HG03460 (cell line): ENCODE measurements at regions not wholly inside any gene's neighbourhood (a gene's known extent, or its start where the extent isn't known, plus 50 kb on each side); places are given as distances from the start of the nearest gene placed in this dataset.

Source experiments
- ATAC-seq: cut with Tn5 transposase; IDR thresholded peaks from one replicate; pipeline ENCODE4 v1.9.1; 2021; ENCODE audit not compliant: unreplicated experiment

DNA sequence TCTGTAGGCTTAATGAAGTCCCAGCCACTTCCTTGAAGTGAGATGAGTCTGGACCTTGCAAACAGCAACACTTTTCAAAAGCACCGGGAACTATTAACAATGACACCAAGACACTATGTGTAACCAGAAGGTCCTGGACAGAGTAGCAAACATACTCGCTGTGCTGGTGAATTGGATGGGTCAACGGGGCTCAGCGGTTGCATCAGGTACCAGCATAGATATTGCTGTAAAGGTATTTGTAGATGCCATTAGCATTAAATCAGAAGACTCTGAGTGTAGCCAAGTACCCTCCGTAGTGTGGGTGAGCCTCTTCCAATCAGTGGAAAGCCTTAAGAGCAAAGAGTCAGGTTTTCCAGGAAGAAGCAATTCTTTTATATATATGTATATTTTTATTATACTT, 140.5 kb downstream of the IRX2 start:
- no peak for ATAC-seq

DNA sequence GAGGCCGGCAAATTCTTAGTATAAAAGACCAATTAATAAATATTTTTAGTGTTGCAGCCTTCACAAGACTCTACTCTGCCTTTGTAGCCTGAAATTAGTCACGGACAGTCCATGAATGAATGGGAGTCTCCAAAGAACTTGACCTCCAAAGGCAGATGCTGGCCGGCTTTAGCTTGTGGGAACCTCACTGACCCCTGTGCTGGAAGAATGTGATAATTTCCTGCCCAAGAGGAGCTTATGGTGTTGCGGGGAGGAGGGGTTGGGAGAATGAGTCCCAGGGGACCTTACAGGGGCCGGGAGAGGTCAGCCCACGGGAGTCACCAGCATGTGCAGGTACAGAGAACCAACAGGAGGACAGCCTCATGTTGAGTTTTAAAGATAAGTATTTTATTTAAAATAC, 143.1 kb downstream of the IRX2 start:
- ATAC-seq, result no peak

DNA sequence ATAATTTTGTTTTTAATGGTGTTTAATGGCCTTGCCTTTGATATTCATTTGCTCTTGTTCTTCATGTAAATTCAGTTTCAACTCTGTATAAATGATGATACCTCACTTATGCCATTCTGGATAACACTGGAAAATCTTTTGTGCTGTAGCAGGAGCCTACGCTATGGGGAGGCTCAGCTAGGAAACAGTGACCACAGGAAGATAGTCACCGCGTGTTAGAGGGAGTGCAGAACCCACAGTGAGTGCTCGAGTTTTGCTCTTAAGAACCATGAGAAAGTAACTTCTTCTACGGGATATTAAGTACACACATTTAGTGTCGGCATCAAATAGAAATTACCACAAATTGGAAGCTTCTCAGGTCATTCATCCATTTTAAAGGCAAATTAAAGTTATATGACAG, 143.9 kb downstream of the IRX2 start:
- no peak for ATAC-seq

DNA sequence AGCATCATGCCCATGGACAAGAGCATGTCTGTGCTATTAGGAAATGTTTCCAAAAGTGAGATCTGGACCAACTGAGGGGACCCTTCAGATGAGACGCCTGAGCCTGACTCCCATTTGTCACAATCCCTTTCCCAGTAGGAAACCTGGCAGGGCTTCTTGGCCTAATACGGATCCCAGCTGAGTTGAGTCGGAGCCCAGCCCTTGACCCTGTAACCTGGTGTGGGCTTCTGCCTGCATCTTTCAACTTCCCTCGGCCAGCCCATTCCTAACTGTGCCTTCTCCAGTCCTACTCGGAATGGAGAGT, 148.3 kb downstream of the IRX2 start:
- no peak for ATAC-seq

GRCh38 chr5:2602451-2603271, 148.8 kb downstream of the IRX2 start:
- ATAC-seq, result no peak

DNA sequence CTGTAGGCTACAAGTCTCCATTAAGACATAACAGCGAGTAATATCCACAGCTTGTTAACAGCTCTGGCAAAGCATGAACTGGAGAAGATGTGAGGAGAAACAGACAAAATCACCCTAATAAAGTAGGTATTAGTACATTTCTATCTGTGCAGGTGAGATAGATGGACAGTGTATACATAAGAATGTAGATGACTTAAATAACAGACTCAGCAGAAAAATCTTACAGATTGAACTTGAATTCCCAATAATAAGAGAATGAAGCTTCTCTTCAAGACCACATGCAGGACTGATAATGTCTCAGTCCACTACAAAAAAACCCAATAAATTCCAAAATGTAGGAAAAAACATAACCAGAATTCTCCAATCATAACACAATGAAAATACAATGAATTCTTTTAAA, 153.0 kb downstream of the IRX2 start:
- no peak for ATAC-seq

- no peak for ATAC-seq
Measured at GRCh38 chr5:2594701-2595100, 156.8 kb downstream of the IRX2 start.

DNA sequence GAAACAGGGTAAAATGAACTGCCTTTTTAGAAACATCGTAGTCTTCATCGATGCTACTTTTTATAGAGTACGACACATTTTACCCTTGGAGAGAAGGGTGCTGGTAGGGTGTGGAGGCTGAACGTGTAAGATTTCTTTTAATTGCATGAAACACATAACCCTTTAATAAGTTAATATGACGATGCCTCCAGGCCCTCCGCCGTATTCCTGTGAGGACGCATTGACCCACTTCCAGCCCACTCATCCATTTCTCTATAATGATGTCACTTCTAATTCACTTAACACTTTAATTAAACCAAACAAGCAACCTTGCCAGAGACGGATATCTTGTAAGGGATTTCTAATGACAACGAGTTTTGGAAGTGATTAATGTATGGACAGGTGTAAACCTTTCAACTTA, 158.7 kb downstream of the IRX2 start:
- ATAC-seq, result no peak

- ATAC-seq, result no peak
Measured at GRCh38 chr5:2591777-2592453, 159.6 kb downstream of the IRX2 start.

GRCh38 chr5:2588850-2589501, 162.5 kb downstream of the IRX2 start:
- ATAC-seq, result no peak

- no peak for ATAC-seq
Measured at GRCh38 chr5:2587189-2588031, 164.1 kb downstream of the IRX2 start.

GRCh38 chr5:2586016-2586715, 165.3 kb downstream of the IRX2 start:
- ATAC-seq, result no peak

DNA sequence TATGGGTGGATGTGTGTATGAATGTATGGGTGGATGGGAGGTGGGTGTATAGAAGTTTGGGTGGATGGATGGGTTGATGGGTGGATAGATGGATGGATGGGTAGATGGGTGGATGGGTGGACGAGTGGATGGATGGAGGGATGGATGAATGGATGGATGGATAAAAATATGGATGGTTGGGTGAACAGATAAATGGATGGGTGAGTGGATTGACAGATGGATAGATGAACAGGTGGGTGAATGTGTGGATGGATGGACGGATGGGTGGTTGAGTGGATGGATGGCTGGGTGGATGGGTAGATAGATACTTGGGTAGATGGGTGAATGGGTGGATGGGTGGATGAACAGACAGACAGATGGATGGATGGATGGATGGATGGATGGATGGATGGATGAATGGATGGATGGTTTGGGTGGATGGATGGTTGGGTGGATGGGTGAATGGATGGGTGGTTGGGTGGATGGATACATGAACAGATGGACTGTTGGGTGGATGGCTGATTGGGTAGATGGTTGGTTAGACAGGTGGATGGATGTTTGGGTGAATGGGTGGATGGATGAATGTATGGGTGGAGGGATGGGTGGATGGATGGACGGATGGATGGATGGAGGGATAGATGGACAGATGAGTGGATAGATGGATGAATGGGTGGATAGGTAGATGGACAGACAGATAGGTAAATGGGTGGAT, 166.8 kb downstream of the IRX2 start:
- ATAC-seq, result no peak

- ATAC-seq, result no peak
Measured at GRCh38 chr5:2582507-2582906, 169.0 kb downstream of the IRX2 start.

DNA sequence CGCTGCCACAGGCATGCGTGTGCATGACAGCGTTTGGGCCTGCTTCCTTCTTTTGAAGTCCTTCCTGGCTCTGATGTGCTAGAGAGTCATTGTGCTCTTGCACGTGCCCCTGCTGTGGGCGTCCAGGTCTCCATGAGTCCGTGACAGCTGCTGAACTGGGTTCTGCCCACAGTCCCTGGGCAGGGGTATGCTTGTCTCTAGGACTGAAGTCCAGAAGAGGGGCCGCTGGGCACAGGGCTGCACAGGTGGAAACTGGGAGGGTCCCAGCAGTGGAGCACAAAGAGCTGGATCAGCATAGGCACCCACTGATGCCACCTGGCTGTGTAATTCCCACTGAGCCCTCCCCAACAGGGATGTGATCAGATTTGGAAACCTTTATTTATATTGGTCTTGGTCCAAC, 169.4 kb downstream of the IRX2 start:
- no peak for ATAC-seq

DNA sequence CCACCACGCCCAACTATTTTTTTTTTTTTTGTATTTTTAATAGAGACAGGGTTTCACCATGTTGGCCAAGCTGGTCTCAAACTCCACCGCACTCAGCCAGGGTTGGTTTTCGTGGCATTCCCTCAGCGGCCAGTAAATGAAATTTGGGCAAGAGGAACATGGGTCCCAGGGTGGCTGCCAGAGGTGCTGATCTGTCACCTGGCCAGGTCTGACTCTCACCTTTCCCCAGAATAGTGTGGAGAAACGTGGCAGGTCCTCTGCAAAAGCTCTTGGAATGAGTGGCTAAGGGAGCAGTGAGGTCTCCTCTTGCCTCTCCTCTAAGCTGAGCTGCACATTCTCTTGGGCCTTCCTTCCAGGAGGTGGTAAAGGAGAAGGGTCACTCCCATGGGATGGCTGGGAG, 170.1 kb downstream of the IRX2 start:
- no peak for ATAC-seq

DNA sequence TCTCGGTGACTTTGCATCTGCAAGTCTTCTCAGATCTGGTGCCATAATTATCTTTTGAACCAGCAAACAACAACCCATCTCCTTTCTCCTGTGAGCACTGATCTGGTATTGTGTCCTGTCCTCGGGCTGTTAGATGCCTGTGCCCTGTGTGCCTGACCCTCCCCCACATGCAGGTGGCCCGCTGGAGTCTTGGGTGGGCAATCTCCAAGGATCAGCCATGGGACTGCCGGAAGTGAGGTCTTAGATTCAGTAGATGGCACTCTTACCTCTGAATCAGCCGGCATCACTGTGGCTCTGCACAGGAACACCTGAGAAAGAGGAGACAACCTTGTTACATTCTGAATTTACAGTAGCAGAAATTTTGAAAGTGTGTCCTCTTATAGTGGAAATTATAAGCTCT, 172.4 kb downstream of the IRX2 start:
- ATAC-seq, result no peak

- no peak for ATAC-seq
Measured at GRCh38 chr5:2577312-2578036, 174.0 kb downstream of the IRX2 start.

DNA sequence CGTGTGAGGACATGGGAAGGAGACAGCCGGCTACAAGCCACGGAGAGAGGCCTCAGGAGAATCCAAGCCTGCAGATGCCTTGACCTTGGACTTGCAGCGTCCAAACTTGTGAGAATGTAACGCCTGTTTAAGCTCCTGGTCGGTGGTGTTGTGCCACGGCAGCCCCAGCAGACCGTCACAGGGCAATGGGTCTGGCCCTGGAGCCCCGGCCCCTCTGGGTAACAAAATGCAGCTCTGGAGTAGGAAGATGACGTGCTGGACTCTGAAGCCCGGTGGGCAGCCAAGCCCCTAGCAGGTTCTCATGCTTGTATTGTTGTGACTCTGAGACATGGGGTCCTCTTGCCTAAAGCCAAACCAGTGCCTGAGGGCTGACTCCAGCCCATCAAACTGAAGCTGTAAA, 174.7 kb downstream of the IRX2 start:
- no peak for ATAC-seq

- ATAC-seq, result no peak
Measured at GRCh38 chr5:2575871-2576270, 175.6 kb downstream of the IRX2 start.
